ENCODE measurements at regions not wholly inside any gene's neighbourhood (a gene's known extent, or its start where the extent isn't known, plus 50 kb on each side); places are given as distances from the start of the nearest gene placed in this dataset.

DNA sequence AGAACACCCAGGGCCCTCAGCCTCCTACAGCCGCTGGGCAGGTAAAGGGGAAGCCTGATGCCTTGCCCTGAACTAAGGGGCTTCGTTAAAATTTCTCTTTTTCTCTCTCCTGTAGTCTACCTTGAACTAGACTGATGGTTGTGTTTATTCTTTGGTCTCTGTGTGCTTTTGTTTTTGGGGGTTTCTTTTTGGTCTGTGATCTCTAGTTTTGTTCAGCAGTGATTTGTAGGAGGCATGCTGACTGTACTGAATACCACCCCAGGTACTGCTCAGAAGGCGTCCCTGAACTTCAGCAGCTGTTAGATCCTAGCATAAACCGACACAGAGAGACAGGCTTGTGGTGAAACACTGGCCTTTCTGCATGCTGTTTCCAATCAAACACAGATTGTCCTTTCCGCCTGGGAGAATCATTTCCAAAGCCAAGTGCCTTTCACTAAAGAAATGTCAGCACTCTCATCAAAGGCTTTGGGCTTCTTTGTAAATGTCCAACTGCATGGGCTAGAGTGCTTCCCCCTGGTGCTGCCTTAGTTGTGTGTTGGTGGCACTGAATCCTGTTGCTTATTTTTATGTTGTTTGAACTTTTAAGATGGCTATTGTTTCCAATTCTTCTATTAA lies 364.7 kb upstream of the SASH1 start:
- H3K4me3 ChIP-seq (ENCODE audit: low read depth, low read length): no peak overlapping the region
- TF ChIP-seq, protein P1, sequence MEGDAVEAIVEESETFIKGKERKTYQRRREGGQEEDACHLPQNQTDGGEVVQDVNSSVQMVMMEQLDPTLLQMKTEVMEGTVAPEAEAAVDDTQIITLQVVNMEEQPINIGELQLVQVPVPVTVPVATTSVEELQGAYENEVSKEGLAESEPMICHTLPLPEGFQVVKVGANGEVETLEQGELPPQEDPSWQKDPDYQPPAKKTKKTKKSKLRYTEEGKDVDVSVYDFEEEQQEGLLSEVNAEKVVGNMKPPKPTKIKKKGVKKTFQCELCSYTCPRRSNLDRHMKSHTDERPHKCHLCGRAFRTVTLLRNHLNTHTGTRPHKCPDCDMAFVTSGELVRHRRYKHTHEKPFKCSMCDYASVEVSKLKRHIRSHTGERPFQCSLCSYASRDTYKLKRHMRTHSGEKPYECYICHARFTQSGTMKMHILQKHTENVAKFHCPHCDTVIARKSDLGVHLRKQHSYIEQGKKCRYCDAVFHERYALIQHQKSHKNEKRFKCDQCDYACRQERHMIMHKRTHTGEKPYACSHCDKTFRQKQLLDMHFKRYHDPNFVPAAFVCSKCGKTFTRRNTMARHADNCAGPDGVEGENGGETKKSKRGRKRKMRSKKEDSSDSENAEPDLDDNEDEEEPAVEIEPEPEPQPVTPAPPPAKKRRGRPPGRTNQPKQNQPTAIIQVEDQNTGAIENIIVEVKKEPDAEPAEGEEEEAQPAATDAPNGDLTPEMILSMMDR (IDR thresholded peaks at IDR 0.05; ENCODE audit: low read depth, low read length): no peak
- no peak for TF ChIP-seq MAX (IDR thresholded peaks at IDR 0.05; ENCODE audit: low read depth, low read length)
- no peak for TF ChIP-seq POLR2A (IDR thresholded peaks at IDR 0.05; ENCODE audit: extremely low read depth, insufficient read length)
- TF ChIP-seq MYC (IDR thresholded peaks at IDR 0.05; ENCODE audit: low read depth, low read length): no peak
- no peak for DNase-seq (ENCODE audit: low read depth)

DNA sequence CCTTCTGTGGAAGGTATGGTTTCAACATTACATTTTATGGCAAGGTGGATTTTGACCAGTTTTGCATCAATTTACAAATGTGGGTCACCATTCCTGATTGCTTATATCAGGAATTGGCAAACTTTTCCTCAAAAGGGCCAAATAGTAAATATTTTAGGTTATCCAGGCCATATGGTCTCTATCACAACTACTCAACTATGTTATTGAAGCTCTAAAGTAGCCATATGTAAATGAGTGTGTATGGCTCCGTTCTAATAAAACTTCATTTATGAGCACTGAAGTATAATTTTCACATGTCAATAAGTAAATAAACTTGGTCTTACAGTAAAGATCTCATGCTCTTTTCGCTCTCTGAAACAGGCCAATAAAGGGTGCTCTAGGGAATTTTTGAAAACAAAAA lies 362.7 kb upstream of the SASH1 start:
- TF ChIP-seq MAX (IDR thresholded peaks at IDR 0.05; ENCODE audit: low read depth, low read length) (no peak), POLR2A (IDR thresholded peaks at IDR 0.05; ENCODE audit: extremely low read depth, insufficient read length) (no peak), MYC (IDR thresholded peaks at IDR 0.05; ENCODE audit: low read depth, low read length) (no peak)
- TF ChIP-seq, protein P1 (IDR thresholded peaks at IDR 0.05; ENCODE audit: low read depth, low read length): no peak
- H3K4me3 ChIP-seq (ENCODE audit: low read depth, low read length): no peak overlapping the region
- no peak for DNase-seq (ENCODE audit: low read depth)

DNA sequence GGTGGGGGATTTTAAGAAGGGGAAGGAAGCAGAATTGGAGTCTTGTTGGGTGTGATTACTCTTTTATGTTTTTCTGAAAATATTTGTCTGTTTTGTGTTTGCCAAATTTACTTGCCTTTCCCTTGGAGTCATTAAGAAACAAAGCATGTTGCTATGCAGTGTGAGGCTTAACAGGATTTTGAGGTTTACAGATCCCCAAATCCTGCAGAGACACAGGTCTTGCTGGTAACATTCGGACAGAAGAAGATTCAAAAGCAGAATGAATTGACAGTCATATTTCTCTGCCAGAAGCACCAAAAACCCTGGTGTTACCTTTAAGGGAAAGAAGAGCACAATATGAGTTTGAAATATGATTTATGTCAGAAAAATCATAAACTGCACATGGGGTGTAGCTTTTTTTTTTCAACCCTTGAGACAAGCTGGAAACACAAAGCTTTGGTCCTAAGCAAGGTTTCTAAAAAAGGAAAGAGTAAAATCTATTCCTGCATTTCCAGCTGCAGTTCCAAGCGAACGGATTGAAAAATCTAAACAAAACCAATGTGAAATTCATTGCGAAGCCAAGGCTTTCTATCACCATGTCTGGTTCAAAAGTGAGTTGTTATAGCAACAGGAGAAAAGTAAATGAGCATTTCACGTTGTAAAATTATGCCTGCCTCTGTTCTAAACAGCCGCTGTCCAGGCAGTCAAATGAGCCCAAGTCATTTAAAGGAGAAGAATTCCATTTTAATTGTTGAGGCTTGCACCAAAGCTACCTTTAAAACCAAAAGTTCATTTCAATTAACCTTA lies 358.9 kb upstream of the SASH1 start:
- TF ChIP-seq, protein P1 (IDR thresholded peaks at IDR 0.05; ENCODE audit: low read depth, low read length): no peak
- no peak for TF ChIP-seq MYC (IDR thresholded peaks at IDR 0.05; ENCODE audit: low read depth, low read length)
- no peak overlapping the region for H3K4me3 ChIP-seq (ENCODE audit: low read depth, low read length)
- no peak for DNase-seq (ENCODE audit: low read depth)

DNA sequence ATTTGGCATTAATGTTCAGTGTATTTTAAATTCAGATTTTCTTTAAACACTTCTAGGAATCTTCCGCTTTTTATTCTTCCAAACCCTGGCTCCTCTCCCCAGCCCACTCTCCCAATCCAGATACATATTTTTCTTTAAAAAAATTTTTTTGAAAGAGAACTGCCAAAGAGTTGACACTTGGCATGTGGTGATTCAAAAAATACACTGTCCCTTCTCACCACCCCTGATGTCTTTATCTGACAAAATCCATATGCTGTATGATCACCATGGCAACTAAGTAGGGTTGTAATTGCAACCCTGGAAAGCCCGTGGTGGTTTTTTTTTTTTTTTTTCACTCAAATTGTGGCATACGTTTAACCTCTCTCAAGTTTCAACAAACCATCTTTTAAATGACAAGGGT lies 355.8 kb upstream of the SASH1 start:
- TF ChIP-seq, protein P1 (IDR thresholded peaks at IDR 0.05; ENCODE audit: low read depth, low read length): no peak
- TF ChIP-seq MYC (IDR thresholded peaks at IDR 0.05; ENCODE audit: low read depth, low read length): no peak
- TF ChIP-seq MAX (IDR thresholded peaks at IDR 0.05; ENCODE audit: low read depth, low read length): no peak
- no peak for TF ChIP-seq POLR2A (IDR thresholded peaks at IDR 0.05; ENCODE audit: extremely low read depth, insufficient read length)
- DNase-seq (ENCODE audit: low read depth): no peak
- H3K4me3 ChIP-seq (ENCODE audit: low read depth, low read length): no peak overlapping the region

DNA sequence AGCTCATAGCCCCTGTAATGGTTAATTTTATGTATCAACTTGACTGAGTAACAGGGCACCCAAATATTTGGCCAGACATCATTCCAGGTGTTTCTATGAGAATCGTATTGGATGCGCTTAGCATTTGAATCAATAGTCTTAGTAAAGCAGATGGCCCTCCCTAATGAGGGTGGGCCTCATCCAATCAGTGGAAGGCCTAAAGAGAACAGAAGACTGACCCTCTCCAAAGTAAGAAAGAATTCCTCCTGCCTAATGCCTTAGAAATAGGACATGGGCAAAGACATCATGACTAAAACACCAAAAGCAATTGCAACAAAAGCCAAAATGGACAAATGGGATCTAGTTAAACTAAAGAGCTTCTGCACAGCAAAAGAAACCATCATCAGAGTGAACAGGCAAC lies 352.5 kb upstream of the SASH1 start:
- TF ChIP-seq MYC (IDR thresholded peaks at IDR 0.05; ENCODE audit: low read depth, low read length) (no peak), MAX (IDR thresholded peaks at IDR 0.05; ENCODE audit: low read depth, low read length) (no peak), POLR2A (IDR thresholded peaks at IDR 0.05; ENCODE audit: extremely low read depth, insufficient read length) (no peak)
- TF ChIP-seq, protein P1 (IDR thresholded peaks at IDR 0.05; ENCODE audit: low read depth, low read length): no peak
- H3K4me3 ChIP-seq (ENCODE audit: low read depth, low read length): no peak overlapping the region
- no peak for DNase-seq (ENCODE audit: low read depth)
